NCI-H2081 treated with DMSO at 0.1 percent for 48 hours (cell line): ENCODE measurements at regions not wholly inside any gene's neighbourhood (a gene's known extent, or its start where the extent isn't known, plus 50 kb on each side); places are given as distances from the start of the nearest gene placed in this dataset.
A peak's percentile ranks its signal among the peaks of the same experiment; 100 is the strongest.
"Not testable (repeated sequence)": the region's sequence is repeated elsewhere in the genome, so short reads cannot be mapped to it uniquely, and the experiment has no call there.

ENCODE experiments used
- DNase-seq: peaks from one replicate; lab custom pipeline; 2025; lab: John Stamatoyannopoulos, UW

DNA sequence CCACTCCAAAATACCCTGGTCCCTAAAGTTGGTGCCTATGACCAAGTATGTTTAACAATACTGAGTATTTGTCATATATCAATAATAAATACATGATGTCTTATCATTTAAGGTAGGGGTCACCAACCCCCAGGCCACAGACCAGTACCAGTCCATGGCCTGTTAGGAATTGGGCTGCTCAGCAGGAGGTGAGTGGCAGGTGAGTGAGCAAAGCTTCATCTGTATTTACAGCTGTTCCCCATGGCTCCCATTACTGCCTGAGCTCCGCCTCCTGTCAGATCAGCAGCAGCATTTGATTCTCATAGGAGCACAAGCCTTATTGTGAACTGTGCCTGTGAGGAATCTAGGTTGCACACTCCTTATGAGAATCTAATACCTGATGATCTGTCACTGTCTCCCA is 126.2 kb downstream of the HNRNPD start:
- DNase-seq: no peak

GRCh38 chr4:82247171-82247570 is 126.6 kb downstream of the HNRNPD start:
- DNase-seq: no peak

GRCh38 chr4:82241534-82241933 is 132.3 kb downstream of the HNRNPD start:
- no peak for DNase-seq

- no peak for DNase-seq
Measured at GRCh38 chr4:82240410-82240809, 133.4 kb downstream of the HNRNPD start.

GRCh38 chr4:82237142-82237541 is 136.6 kb downstream of the HNRNPD start:
- DNase-seq: not testable (repeated sequence)

GRCh38 chr4:82235346-82235745 is 138.4 kb downstream of the HNRNPD start:
- DNase-seq: no peak

DNA sequence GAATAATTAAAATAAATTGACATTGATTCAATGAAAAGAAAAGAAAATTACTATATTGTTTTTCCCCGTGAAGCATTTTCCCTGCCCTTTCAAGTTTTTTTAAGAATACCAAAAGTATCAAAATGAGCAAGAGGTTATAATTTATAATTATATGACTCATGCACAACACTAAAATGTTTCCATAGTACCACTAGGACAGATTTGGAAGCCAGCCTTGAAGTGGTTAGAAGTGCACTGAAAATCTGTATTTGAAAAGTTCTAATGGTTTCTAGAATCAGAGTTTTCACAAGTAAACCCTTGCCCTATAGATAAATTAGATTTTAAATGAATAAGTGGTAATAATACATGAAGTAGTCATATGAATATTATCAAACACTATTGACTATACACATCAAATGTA is 140.9 kb downstream of the HNRNPD start:
- DNase-seq: no peak

DNA sequence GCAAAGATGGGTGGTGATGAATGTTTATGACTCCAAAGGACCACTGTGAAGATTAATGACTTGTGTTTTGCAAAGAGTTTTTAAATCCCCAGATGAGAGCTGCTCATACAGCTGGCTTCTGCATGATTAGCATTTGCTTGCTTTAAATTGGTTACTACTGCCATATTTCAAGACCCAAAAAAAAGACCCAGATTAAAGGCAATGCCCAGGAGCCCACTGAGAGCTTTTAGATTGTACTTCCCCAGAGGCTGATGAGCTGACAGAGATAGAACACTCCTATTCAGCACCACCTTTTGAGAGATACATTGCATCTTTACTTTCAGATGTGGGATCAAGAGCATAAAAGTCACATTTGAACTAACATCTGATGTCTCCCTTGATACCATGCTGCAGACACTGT is 142.0 kb downstream of the HNRNPD start:
- no peak for DNase-seq

DNA sequence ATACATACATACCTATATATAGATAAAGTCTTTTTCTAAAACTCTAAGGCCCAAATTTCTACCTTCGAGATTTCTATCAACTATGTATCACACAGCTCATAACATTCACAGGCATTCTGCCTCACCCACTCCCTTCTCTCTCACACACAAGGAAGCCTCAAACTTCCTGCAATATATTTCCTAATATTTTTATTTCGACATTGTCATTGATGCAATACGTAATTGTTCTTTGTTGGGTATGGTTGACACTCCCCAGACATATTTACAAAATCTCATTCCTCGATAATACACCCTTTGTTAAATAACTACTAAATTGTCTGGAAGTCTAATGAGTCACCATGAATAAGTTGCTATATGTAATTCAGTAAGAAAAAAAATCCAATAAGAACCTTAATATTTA is 143.5 kb downstream of the HNRNPD start:
- no peak for DNase-seq

DNA sequence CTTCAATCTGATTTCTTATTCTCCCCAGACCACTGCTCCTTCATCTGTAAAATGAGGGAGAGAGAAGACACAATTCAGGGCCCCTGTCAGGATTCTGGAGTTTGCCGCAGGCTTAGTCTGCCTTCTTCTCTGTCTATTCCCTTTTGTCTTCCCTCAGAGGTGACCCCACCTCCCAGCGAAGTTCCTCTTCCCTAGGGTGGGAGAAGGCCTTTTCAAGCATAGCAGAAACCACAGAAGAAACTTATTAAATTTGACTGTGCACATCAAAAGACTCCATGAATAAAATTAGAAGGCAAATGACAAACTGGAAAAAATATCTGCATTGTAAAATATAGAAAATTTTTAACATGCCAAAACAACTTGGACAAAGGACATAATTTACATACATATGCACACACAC is 148.8 kb downstream of the HNRNPD start:
- no peak for DNase-seq

GRCh38 chr4:82223715-82224114 is 150.1 kb downstream of the HNRNPD start:
- no peak for DNase-seq

DNA sequence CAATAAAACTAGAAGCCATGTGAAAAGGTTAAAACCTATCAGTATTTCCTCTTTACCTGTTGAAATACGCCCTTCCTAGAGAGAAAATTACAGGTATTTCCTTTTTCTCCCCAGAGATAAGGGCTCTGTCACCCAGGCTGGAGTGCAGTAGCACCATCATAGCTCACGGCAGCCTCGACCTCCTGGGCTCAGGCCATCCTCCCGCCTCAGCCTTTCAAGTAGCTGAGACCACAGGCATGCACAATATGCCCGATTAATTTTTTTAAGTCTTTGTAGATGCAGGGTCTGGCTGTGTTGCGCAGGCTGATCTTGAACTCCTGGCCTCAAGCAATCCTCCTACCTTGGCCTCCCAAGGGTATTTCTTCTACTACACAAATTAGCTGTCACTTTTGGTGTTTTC is 154.4 kb downstream of the HNRNPD start:
- no peak for DNase-seq

DNA sequence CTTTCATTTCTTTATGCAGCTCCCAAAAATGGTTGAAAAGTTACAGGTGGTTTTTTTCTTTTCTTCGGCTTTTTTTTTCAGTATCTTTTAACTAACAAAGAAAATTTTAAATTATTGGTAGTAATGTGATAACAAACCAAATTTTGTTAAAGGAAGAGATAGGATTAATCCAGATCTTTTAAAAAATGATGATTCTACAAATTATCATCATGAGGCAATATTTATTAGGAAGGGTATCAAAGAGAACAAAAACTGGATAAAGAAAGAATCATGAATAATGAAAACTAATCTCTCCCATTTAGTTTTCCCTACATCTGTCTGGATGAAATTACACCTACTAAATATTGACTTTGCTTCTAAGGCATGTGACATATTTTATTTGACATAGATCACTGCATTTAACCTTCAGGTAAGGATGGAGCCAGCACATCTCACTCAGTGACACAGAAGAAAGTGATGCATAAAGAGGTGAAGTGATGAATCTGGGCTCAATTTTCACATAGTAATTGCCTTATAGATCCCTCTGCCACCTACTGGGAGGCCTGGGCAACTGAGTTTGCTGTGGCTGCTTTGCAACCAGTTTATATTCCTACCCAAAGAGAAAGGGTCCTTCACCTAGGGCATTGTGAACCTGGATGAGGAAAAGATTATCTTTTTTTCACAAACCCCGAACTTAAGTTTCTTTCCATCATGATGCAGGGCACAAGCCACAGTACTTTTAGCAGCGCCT is 155.6 kb downstream of the HNRNPD start:
- no peak for DNase-seq

DNA sequence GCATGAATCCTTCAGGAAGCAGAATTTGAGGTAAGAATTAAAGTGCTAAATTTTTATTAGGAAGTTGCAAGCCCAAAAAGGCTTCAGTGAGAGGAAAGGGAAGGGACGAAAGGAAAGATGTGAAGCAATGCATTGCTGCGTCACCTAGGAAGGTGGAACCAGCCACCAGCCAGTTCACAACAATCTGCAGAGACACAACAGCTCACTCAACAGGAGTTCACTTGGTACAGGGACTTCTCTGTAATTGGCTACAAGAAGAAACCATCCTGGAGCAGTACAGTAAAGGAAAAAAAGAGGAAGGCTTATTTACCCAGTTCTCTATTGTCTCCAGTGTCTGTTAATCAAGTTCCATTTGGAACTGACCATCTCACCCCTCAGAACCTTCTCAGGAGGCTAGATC is 157.6 kb downstream of the HNRNPD start:
- DNase-seq: no peak

GRCh38 chr4:82215800-82216199 is 158.0 kb downstream of the HNRNPD start:
- no peak for DNase-seq

DNA sequence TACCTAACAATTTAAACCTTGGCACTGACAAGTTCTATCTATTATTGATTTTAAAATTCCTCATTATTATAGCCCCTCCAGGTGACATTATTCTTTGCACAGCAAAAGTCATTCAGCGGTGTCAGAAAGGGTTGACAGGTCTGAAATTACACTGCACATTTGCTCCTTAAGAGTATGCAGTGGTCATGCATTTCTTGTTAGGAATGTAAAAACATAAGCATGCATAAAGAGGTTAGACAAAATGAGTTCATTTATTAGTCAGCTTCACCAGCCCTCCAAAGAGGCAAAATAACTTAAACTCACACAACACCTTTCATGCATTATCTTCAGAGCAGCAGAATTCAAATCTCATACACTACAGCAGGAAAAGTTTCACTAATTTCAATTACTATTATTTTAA is 158.8 kb downstream of the HNRNPD start:
- DNase-seq: no peak

DNA sequence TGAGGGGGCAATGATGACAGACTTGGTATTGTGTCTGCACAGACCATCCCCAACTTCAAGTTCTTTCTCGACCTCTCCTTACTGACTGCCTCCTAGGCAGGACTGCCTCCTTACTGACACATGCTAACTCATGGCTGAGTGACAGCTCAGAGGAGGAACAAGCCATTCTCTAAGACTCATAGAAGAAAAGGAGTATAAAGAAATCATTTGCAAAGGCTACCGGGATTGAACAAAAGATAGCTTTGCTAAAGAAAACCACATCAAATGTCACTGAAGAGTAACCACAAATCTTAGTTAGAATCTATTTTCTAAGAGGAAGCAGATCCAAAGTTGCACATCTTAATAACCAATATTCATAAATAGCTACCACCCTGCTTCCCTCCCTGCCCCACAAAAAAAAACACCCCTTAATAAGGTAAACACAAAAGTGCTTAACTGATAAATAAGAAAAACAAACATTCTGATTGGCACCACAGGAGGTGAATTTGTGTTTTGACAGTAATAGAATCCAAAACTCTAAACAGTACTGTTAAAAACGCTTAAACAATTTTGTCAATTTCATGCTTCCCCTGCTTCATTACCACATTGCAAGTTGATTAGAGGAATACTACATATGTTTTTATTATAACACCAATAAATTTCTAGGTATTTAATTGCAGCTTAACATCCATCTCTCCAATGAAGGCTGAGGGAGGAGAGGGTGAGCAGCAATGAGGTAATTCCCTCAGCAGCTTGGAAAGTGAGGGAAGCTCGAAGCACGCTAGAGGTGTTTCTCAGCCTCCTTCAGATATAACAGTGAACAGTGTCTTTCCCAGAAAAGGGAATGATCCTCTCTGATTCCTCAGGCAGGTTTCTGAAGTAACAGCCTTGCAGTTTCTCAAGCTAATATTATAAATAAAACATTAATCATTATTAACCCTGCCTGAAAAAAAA is 160.0 kb downstream of the HNRNPD start:
- no peak for DNase-seq

DNA sequence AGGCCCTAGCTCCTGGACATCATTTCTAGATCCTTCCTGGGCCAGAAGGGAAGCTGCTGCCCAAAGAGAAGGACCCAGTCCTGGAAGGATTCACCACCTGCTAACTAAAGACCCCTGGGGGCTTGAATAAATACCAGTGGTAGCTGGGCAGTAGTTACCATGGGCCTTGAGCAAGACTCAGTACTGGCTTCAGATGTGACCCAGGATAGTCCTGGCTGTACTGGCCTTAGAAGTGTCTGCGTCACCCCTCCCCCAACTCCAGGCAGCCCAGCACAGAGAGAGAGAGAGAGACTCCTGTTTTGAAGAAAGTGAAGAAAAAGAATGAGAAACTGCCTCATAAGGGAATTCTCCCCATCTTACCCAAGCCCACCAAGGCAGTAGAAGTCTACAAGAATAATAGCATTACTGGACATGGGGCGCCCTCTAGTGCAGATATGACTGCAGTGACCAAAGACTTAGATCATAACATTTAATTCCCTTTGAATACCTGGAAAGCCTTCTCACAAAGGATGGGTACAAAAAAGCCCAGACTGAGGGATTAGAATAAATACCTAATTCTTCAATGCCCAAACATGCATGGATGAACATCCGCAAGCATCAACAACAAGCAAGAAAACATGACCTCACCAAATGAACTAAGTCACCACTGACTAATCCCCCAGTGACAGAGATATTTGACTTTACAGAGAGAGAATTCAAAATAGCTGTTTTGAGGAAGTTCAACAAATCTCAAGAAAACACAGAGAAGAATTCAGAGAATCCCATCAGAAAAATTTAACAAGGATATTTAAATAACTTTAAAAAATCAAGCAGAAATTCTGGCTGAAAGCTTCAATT is 171.8 kb downstream of the HNRNPD start:
- DNase-seq: peak; percentile 14

- DNase-seq: no peak
Measured at GRCh38 chr4:82201303-82201702, 172.5 kb downstream of the HNRNPD start.

GRCh38 chr4:82200046-82200445 is 173.7 kb downstream of the HNRNPD start:
- no peak for DNase-seq

DNA sequence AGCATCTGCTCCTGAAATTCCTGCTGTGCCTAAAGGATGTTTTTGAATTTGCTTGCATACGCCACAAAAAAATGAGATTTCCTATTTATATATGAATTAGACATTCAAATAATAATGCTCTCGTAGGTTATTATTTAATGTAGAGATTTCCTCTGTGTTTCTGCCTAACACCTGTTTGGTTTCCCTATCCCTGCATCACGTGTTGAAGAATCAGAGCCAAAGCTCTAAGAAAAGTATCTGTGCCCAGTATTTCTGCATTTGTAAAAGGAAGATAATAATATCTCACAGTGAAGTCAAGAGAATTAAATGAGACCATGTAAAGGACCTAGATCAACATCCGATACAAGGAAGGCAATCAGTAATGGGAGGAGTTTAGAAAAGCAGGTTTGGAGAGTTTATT is 179.5 kb downstream of the HNRNPD start:
- no peak for DNase-seq

DNA sequence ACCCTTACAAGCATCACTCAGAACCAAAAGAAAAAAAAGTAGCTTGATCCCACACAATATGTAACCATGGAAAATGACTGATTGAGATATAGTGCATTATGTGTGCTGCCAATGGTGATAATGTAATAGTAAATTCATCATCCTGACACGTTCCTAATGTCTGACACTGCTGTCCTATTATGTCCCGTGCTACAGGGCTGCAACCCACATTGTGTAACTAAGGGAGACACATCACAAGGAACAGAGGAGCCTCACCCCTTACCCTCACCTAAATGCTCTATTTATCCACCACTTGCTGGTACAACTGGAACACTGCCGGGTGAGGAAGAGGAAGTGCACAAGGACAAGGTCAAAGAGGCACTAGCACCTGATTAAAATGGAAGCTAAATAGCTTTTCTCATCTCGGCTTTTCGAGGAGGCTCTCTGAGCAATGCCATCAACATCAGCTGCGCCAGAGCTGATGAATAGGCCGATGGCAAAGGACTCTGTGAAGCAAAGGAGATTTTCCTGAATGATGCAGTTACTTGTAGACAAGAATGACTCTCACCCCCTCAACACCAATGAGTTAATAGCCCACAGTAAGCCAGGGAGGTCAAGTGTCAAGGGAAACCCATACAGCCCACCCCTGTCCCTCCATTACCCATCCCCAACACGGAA is 181.6 kb downstream of the HNRNPD start:
- no peak for DNase-seq
